Chondrocyte (in vitro differentiated cells): ENCODE measurements at regions not wholly inside any gene's neighbourhood (a gene's known extent, or its start where the extent isn't known, plus 50 kb on each side); places are given as distances from the start of the nearest gene placed in this dataset.

Experiments used
- DNase-seq: peaks from one replicate; pipeline ENCODE4 v3.0.0; 2021; ENCODE audit warnings: mixed read lengths, low spot score
- H3K27ac Mint-ChIP-seq: one replicate; pipeline ENCODE4 v1.8.0; 2021; ENCODE audit warnings: mild to moderate bottlenecking, moderate library complexity, mixed read lengths; ENCODE audit not compliant: unreplicated experiment
- H3K27me3 Mint-ChIP-seq: 2 replicates; pipeline ENCODE4 v1.8.0; 2021; ENCODE audit warnings: low read depth, mixed read lengths
- H3K36me3 Mint-ChIP-seq: 2 replicates; pipeline ENCODE4 v1.8.0; 2021; ENCODE audit warnings: low read depth, mixed read lengths
- H3K4me1 Mint-ChIP-seq: 2 replicates; pipeline ENCODE4 v1.8.0; 2021; ENCODE audit warnings: low read depth, mild to moderate bottlenecking, mixed read lengths
- H3K4me3 Mint-ChIP-seq: one replicate; pipeline ENCODE4 v1.8.0; 2021; ENCODE audit warnings: mild to moderate bottlenecking, moderate library complexity, mixed read lengths; ENCODE audit not compliant: unreplicated experiment
- H3K9me3 Mint-ChIP-seq: 2 replicates; pipeline ENCODE4 v1.8.0; 2021; ENCODE audit warnings: low read depth, mixed read lengths
- TF ChIP-seq, protein P1 (sequence below): fragments of 200-600 bp; sonication (generic); IDR thresholded peaks from 2 replicates; pipeline ENCODE4 v1.5.0; 2021; ENCODE audit warnings: antibody characterized with exemption, mild to moderate bottlenecking, moderate library complexity

GRCh38 chr9:13750639-13751038 is 471.1 kb upstream of the MPDZ start:
- no peak overlapping the region for H3K4me3 Mint-ChIP-seq
- no peak overlapping the region for H3K27ac Mint-ChIP-seq
- TF ChIP-seq, protein P1, sequence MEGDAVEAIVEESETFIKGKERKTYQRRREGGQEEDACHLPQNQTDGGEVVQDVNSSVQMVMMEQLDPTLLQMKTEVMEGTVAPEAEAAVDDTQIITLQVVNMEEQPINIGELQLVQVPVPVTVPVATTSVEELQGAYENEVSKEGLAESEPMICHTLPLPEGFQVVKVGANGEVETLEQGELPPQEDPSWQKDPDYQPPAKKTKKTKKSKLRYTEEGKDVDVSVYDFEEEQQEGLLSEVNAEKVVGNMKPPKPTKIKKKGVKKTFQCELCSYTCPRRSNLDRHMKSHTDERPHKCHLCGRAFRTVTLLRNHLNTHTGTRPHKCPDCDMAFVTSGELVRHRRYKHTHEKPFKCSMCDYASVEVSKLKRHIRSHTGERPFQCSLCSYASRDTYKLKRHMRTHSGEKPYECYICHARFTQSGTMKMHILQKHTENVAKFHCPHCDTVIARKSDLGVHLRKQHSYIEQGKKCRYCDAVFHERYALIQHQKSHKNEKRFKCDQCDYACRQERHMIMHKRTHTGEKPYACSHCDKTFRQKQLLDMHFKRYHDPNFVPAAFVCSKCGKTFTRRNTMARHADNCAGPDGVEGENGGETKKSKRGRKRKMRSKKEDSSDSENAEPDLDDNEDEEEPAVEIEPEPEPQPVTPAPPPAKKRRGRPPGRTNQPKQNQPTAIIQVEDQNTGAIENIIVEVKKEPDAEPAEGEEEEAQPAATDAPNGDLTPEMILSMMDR = no peak
- no peaks in the 10 kb centered on the region for H3K36me3 Mint-ChIP-seq
- DNase-seq = no peak
- peaks cover 10% of the 10 kb centered on the region for H3K4me1 Mint-ChIP-seq
- peaks cover 4% of the 10 kb centered on the region for H3K9me3 Mint-ChIP-seq
- H3K27me3 Mint-ChIP-seq = no peaks in the 10 kb centered on the region

- TF ChIP-seq, protein P1 = no peak
- Mint-ChIP-seq H3K9me3 (peaks cover 4% of the 10 kb centered on the region), H3K36me3 (no peaks in the 10 kb centered on the region), H3K27ac (peak overlapping the region; percentile 3), H3K27me3 (no peaks in the 10 kb centered on the region), H3K4me1 (peaks cover 14% of the 10 kb centered on the region), H3K4me3 (no peak overlapping the region)
- DNase-seq = no peak
Measured at GRCh38 chr9:13750061-13750460, 470.6 kb upstream of the MPDZ start.

- no peak overlapping the region for H3K27ac Mint-ChIP-seq
- no peak overlapping the region for H3K4me3 Mint-ChIP-seq
- TF ChIP-seq, protein P1 = no peak
- H3K27me3 Mint-ChIP-seq = no peaks in the 10 kb centered on the region
- no peak for DNase-seq
- peaks cover 15% of the 10 kb centered on the region for H3K4me1 Mint-ChIP-seq
- H3K9me3 Mint-ChIP-seq = peaks cover 4% of the 10 kb centered on the region
- no peaks in the 10 kb centered on the region for H3K36me3 Mint-ChIP-seq
Measured at GRCh38 chr9:13746876-13747275, 467.4 kb upstream of the MPDZ start.

DNA sequence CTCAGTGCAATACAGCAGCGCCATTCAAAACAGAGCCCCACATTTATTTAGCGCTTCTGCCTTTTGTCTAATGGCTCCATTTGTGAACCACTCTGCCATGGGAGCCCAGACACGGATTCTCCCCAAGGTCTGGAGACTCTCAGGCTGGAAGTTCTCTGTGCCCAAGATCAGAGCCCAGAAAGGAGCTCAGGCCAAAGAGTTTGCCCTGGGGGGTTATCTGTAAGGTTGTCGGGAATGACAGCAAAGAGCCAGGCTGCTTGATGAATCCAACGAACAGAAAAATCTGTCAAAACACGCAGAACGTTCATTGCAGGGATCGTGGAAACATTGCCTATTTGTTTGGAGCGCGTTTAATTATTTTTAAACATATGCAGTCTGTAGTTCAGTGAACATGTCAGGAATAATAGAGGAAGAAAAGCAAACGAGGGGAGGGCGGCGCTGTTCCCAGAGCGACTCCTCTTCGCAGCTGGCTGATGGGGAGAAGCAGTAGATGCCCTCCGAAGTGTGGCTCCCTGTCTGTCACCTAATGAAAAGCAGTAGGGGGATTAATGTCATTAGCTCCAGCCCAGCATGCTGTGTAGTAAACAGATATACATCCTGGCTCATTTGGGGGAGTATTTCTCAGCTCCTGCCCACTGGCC is 464.9 kb upstream of the MPDZ start:
- Mint-ChIP-seq H3K4me3 (no peak overlapping the region), H3K27ac (no peak overlapping the region), H3K27me3 (no peaks in the 10 kb centered on the region), H3K9me3 (peaks cover 4% of the 10 kb centered on the region), H3K36me3 (no peaks in the 10 kb centered on the region), H3K4me1 (peaks cover 5% of the 10 kb centered on the region)
- DNase-seq = no peak
- TF ChIP-seq, protein P1 = no peak

DNA sequence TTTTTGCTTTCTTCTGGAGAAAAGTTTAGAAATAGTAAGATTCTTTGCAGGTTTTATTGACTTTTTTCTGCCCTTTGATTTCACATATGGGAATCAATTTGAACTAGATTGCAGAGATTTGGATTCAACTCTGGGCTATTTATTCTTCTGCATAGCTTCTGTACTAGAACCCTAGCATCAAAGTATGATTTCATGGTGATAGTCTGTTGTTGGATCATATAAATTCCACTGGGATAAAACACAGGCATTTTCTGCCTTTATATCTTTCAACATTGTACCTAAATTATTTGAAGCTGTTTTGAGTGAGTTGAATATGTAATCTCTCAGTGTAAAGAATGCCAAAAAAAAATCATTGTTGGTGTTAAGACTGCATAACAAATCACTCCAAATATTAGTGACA is 458.4 kb upstream of the MPDZ start:
- TF ChIP-seq, protein P1 = no peak
- no peaks in the 10 kb centered on the region for H3K36me3 Mint-ChIP-seq
- no peak for DNase-seq
- no peak overlapping the region for H3K4me3 Mint-ChIP-seq
- H3K9me3 Mint-ChIP-seq = no peaks in the 10 kb centered on the region
- no peaks in the 10 kb centered on the region for H3K4me1 Mint-ChIP-seq
- no peak overlapping the region for H3K27ac Mint-ChIP-seq
- H3K27me3 Mint-ChIP-seq = no peaks in the 10 kb centered on the region
